HG02840 (cell line): ENCODE measurements at regions not wholly inside any gene's neighbourhood (a gene's known extent, or its start where the extent isn't known, plus 50 kb on each side); places are given as distances from the start of the nearest gene placed in this dataset.
"Not testable (repeated sequence)": the region's sequence is repeated elsewhere in the genome, so short reads cannot be mapped to it uniquely, and the experiment has no call there.

Experiments used
- ATAC-seq: cut with Tn5 transposase; IDR thresholded peaks from one replicate; pipeline ENCODE4 v1.9.1; 2021; ENCODE audit warnings: mild to moderate bottlenecking, moderate library complexity, moderate number of reproducible peaks; ENCODE audit not compliant: unreplicated experiment, low FRiP score

DNA sequence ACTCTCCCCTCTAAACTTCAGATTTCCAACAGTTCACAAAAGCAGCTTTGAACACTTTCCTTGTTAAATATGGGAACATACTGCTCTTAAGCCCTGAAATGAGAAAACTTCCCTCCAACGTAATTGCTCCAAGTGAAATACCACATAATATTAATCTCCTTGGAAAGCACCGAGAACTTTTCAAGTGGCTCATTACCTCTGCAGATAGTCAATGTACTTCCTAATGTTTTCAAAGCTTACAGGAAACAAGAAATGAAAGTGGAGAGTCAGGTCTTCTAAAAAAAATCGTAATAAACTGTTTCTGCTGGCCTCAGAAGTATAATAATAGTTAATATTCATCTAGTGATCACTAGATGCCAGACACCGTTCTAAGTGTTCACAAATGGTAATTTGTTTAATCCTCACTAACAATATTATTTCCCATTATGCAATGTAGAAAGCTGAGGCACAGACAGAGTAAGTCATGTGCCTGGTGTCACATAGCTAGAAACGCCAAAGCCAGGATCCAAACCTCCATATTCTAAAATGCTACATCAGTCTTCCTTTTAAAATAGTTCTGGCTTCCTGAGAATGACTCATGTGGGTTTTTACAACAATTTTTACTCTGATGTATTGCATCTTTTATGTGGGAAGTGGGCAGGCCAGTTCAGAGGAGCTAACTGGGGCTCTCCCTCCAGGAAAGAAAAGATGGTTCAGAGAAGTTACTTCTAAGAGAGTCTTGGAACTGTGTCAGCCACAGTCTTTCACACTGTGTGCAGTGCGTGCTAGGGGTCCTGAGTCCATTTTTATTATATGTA, 177.2 kb downstream of the PLPPR4 start:
- ATAC-seq, result no peak

- not testable (repeated sequence) for ATAC-seq
Measured at GRCh38 chr1:99444211-99444927, 180.1 kb downstream of the PLPPR4 start.

- no peak for ATAC-seq
Measured at GRCh38 chr1:99445071-99445470, 180.8 kb downstream of the PLPPR4 start.

- no peak for ATAC-seq
Measured at GRCh38 chr1:99445486-99445885, 181.2 kb downstream of the PLPPR4 start.

- ATAC-seq, result no peak
Measured at GRCh38 chr1:99447721-99448120, 183.4 kb downstream of the PLPPR4 start.

- ATAC-seq, result no peak
Measured at GRCh38 chr1:99455760-99456159, 190.2 kb upstream of the PALMD start.

GRCh38 chr1:99456536-99456935, 189.4 kb upstream of the PALMD start:
- ATAC-seq, result no peak

- no peak for ATAC-seq
Measured at GRCh38 chr1:99457381-99458165, 188.3 kb upstream of the PALMD start.

GRCh38 chr1:99461499-99461898, 184.4 kb upstream of the PALMD start:
- ATAC-seq, result no peak

DNA sequence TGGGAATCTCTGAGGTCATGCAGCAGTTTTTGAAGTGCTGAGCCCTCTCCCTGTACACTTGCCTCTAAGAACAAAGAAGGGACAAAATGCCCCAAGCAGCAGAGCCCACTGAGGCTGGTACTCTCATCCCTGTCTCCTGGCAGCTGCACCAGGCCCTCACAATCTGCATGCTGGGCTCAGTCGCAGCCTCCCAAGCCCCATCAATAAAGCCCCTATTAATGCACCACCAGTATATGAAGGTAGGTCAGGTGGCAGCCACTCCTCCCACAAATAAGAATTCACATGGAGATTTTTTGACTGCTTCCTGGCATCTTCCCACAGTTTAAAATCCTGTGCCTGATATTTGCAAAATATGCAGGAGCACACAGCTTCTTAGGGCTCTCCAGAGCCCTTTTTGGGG, 181.2 kb upstream of the PALMD start:
- no peak for ATAC-seq

- ATAC-seq, result no peak
Measured at GRCh38 chr1:99465176-99465900, 180.6 kb upstream of the PALMD start.

DNA sequence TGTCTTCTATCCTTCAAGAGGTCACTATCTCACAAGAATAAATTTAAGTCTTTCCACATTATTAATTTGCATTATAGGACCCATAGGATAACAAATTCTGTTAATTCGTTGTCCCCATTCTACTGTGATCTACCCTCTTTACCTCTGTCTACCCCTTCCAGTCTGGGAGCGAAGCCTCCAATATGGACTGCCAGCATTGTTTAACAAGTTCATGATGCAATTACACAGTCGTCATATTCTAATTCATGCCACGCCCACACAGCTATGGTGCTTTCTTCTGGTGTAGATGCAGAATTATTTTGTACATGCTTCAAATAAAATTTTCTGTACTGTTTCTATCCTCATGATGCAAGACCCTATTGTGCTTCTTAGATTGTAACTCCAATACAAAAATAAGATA, 178.3 kb upstream of the PALMD start:
- ATAC-seq, result no peak

DNA sequence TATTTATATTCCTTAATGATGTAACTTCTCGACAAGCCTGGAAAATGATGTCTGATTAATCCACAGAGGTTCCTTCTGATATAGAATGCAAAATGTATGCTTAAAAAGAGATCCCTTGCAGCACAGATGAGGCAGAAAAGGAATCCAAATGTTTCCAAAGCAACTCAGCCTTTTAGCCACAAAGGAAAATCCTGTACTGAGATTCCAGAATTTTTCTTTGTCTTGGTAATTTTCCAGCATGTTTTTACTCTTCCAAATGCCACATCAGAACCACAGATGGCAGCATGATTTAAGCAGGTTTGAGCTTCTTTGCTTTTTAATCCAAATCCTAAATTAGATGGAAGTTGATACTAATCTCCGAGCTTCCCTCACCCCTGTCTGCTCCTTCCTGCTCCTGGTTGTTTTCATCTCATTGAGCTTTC, 176.4 kb upstream of the PALMD start:
- ATAC-seq, result no peak

- ATAC-seq, result no peak
Measured at GRCh38 chr1:99472893-99473292, 173.0 kb upstream of the PALMD start.

DNA sequence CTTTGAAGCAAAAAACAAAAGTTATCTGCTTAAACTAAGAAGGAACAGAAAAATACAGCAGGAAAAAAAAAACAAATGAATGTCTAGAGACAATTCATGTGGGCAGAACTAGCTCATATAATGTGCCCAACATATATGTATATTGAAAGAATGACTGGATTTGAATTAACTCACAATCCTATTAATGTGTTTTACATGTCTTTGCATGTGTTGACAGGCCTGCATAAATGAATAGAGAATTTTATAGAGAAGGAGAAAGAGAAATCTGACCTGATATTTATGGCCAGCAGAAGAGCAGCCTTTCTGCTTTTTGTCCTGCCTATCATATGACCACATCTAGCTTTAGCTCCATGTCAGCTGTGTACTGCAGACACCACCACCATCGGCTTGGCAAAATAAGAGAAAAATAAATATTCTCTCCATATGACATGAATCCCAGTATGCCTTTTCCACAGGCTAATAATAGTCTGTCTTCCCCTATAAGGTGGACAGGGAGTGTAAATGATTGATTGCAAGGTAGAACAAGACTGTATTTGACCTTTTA, 171.5 kb upstream of the PALMD start:
- ATAC-seq, result no peak

DNA sequence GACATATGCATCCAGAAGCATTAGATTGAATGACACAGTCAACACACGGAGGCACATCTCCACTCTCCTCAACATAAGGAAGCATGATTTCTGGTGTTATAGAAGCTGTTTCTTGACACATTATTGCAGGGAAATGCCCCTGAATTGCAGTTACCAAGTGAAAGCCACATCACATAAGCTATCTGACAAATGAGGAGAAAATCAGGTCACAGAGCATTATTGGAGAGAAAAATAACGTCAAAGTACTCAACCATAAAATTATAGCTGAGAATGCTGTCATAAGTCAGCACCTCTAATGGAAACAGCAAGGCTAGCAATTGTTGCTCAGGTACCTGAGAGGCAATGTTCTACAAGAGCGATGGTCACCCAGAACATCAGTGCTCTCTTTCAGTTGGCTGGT, 169.9 kb upstream of the PALMD start:
- no peak for ATAC-seq

GRCh38 chr1:99481391-99481996, 164.4 kb upstream of the PALMD start:
- peak; percentile 66 for ATAC-seq

GRCh38 chr1:99482286-99482685, 163.6 kb upstream of the PALMD start:
- ATAC-seq, result no peak

- ATAC-seq, result no peak
Measured at GRCh38 chr1:99482750-99483149, 163.2 kb upstream of the PALMD start.

DNA sequence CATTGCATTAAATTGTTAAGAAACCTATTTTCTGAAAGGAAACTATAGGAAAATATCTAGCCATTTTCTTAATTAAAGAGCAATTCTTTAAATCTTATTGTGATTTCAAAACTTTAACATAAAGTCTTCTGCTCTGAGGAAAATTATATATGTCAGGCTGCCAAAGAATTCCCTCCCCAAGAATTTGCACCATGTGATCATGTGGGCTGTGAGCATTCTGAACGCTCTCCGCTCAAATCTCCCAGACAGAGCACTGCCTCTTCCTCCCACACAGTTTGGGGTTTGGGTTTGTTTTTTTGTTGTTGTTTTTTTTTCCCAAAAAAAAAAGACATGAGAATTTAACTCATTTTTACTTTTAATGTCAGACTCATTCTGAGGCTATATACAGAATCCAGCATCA, 155.9 kb upstream of the PALMD start:
- ATAC-seq, result no peak
